OCI-LY7 (cell line): ENCODE measurements at regions not wholly inside any gene's neighbourhood (a gene's known extent, or its start where the extent isn't known, plus 50 kb on each side); places are given as distances from the start of the nearest gene placed in this dataset.

Experiments used
- BruUV-seq: library from RNA; stranded (reverse); fragments of 400-500 nt; replicated peaks from 2 replicates; lab custom pipeline; 2021; lab: Mats Ljungman, UMichigan
- CTCF ChIA-PET: fragments of 300-600 bp; sonication (Branson Sonifier 250); formaldehyde crosslinking; loops from one replicate; lab custom pipeline; 2022; ENCODE audit warnings: antibody characterized with exemption; ENCODE audit not compliant: unreplicated experiment; lab: Charles Lee
- POLR2A ChIA-PET: fragments of 300-600 bp; sonication (Branson Sonifier 250); formaldehyde crosslinking; loops from one replicate; lab custom pipeline; 2022; ENCODE audit warnings: antibody characterized with exemption; lab: Charles Lee
- DNase-seq: peaks from one replicate; pipeline ENCODE4 v3.0.0-alpha.2; 2015; ENCODE audit warnings: low spot score
- H2AFZ ChIP-seq: fragments of 200-600 bp; sonication (generic), shearing (Covaris generic); 2 replicates; pipeline ENCODE4 v1.6.1; 2014; ENCODE audit warnings: mild to moderate bottlenecking, antibody characterized with exemption, low read length, moderate library complexity
- H3K27ac ChIP-seq: fragments of 200-600 bp; sonication (generic); 2 replicates; pipeline ENCODE4 v1.5.1; 2014; ENCODE audit warnings: mixed run types, low read depth, mild to moderate bottlenecking, moderate library complexity, low read length, inconsistent platforms; ENCODE audit not compliant: poor library complexity, severe bottlenecking
- H3K36me3 ChIP-seq: fragments of 200-600 bp; sonication (generic); 2 replicates; pipeline ENCODE4 v1.6.1; 2014; ENCODE audit warnings: mild to moderate bottlenecking, antibody characterized with exemption, low read length, moderate library complexity, mixed read lengths; ENCODE audit not compliant: insufficient read depth
- H3K4me1 ChIP-seq: fragments of 200-600 bp; sonication (generic); 2 replicates; pipeline ENCODE4 v1.5.1; 2014; ENCODE audit warnings: mild to moderate bottlenecking, low read length; ENCODE audit not compliant: insufficient read depth, poor library complexity, severe bottlenecking
- H3K4me2 ChIP-seq: fragments of 200-600 bp; sonication (generic); 2 replicates; pipeline ENCODE4 v1.6.1; 2014; ENCODE audit warnings: mild to moderate bottlenecking, low read length
- H3K4me3 ChIP-seq: fragments of 200-600 bp; sonication (generic); 2 replicates; pipeline ENCODE4 v1.5.1; 2014; ENCODE audit warnings: mild to moderate bottlenecking, low read depth, low read length; ENCODE audit not compliant: poor library complexity, severe bottlenecking
- H3K79me2 ChIP-seq: fragments of 200-600 bp; sonication (generic); 2 replicates; pipeline ENCODE4 v1.6.1; 2016; ENCODE audit warnings: low read depth, mild to moderate bottlenecking, low read length, moderate library complexity, mixed read lengths; ENCODE audit not compliant: insufficient read depth
- H3K9me2 ChIP-seq: fragments of 200-600 bp; sonication (generic); 2 replicates; pipeline ENCODE4 v1.6.1; 2016; ENCODE audit warnings: mild to moderate bottlenecking, low read length, mixed read lengths; ENCODE audit not compliant: insufficient read depth
- H3K9me3 ChIP-seq: fragments of 200-600 bp; sonication (generic); 2 replicates; pipeline ENCODE4 v1.6.1; 2014; ENCODE audit warnings: mild to moderate bottlenecking, mixed run types, low read length, mixed read lengths
- H4K20me1 ChIP-seq: fragments of 200-600 bp; sonication (generic); 2 replicates; pipeline ENCODE4 v1.6.1; 2014; ENCODE audit warnings: mild to moderate bottlenecking, antibody characterized with exemption, low read length, moderate library complexity, mixed read lengths; ENCODE audit not compliant: insufficient read depth
- EZH2phosphoT487 ChIP-seq: fragments of 200-600 bp; sonication (generic); IDR thresholded peaks from 2 replicates; pipeline ENCODE4 v1.6.1; 2018; ENCODE audit warnings: low read depth, borderline replicate concordance, mild to moderate bottlenecking, mixed run types, antibody characterized with exemption, low read length, moderate library complexity, mixed read lengths
- intact Hi-C: fragments of 100-400 bp; cut with micrococcal nuclease; formaldehyde crosslinking; loops from one replicate; pipeline ENCODE4 v1.10.0; 2022; ENCODE audit not compliant: unreplicated experiment
- TF ChIP-seq, protein P1 (sequence below): fragments of 200-600 bp; sonication (generic); conservative IDR thresholded peaks from 2 replicates; pipeline ENCODE4 v1.5.1; 2014; ENCODE audit warnings: mild to moderate bottlenecking, antibody characterized with exemption, low read length, moderate library complexity, mixed read lengths

DNA sequence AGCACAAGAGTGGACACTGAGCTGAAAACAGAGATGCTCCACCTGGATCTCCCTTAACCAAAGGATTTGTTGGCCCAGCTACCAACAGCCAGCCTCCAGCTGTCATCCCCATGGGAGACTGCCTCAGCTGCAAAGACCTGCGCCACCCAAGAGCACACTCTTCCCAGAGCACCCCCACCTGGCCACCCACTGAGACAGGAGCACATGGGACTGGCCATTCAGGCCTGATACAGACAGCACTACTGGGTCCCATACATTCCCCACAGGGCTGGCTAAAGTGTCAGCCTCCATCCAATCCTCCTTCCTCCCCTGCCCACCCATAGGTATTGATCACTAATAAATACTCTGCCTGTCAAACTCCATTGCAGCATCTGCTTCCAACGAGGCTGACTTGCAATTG lies 241.5 kb downstream of the BCL11B start:
- H3K27ac ChIP-seq = no peak overlapping the region
- no peak for DNase-seq

GRCh38 chr14:99032759-99033158 lies 239.2 kb downstream of the BCL11B start:
- no TSS peak for BruUV-seq
- intact Hi-C loops = no loop called here
- CTCF ChIA-PET = no interaction called here
- Histone ChIP-seq H3K4me1 (no peaks in the 10 kb centered on the region), H3K9me2 (no peaks in the 10 kb centered on the region), H2AFZ (no peak overlapping the region), H3K27ac (no peak overlapping the region), H3K36me3 (no peaks in the 10 kb centered on the region), H3K4me3 (no peak overlapping the region), H3K79me2 (no peaks in the 10 kb centered on the region), H4K20me1 (no peaks in the 10 kb centered on the region), H3K4me2 (no peak overlapping the region), H3K9me3 (no peaks in the 10 kb centered on the region)
- POLR2A ChIA-PET = no interaction called here
- TF ChIP-seq EZH2phosphoT487 = no peak
- TF ChIP-seq, protein P1, sequence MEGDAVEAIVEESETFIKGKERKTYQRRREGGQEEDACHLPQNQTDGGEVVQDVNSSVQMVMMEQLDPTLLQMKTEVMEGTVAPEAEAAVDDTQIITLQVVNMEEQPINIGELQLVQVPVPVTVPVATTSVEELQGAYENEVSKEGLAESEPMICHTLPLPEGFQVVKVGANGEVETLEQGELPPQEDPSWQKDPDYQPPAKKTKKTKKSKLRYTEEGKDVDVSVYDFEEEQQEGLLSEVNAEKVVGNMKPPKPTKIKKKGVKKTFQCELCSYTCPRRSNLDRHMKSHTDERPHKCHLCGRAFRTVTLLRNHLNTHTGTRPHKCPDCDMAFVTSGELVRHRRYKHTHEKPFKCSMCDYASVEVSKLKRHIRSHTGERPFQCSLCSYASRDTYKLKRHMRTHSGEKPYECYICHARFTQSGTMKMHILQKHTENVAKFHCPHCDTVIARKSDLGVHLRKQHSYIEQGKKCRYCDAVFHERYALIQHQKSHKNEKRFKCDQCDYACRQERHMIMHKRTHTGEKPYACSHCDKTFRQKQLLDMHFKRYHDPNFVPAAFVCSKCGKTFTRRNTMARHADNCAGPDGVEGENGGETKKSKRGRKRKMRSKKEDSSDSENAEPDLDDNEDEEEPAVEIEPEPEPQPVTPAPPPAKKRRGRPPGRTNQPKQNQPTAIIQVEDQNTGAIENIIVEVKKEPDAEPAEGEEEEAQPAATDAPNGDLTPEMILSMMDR = no peak
- DNase-seq = no peak

More for the DNA sequence above, 241.5 kb downstream of the BCL11B start:
- no peaks in the 10 kb centered on the region for H4K20me1 ChIP-seq
- no peak overlapping the region for H2AFZ ChIP-seq
- BruUV-seq = no TSS peak
- intact Hi-C loops = no loop called here
- H3K9me3 ChIP-seq = peaks cover 11% of the 10 kb centered on the region; the same call in 1 of the 2 replicates
- H3K4me2 ChIP-seq = no peak overlapping the region
- peaks cover 5% of the 10 kb centered on the region for H3K4me1 ChIP-seq
- H3K9me2 ChIP-seq = no peaks in the 10 kb centered on the region
- ChIA-PET POLR2A (no interaction called here), CTCF (no interaction called here)
- H3K36me3 ChIP-seq = no peaks in the 10 kb centered on the region
- H3K79me2 ChIP-seq = no peaks in the 10 kb centered on the region
- no peak overlapping the region for H3K4me3 ChIP-seq
- TF ChIP-seq, protein P1 = no peak
- no peak for TF ChIP-seq EZH2phosphoT487

DNA sequence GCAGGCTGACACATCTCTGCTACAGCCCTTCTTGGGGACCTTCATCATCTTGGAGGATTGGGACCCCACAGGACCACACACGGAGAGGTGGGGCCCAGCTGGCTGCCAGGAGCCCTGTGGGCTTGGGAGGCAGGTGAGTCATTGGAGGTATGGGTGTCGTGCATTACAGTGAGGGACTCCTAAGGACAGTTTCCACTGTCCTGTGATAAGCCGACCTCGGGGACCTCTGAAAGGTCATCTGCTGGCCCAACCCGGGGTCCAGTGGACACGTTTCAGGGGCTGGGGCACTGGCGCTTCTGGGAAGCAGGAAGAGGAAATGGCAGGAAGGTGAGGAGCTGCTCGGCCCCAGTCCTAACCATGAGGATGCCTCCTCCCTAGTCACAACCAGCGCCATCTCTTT lies 238.0 kb downstream of the BCL11B start:
- intact Hi-C loops = no loop called here
- H3K9me3 ChIP-seq = no peaks in the 10 kb centered on the region
- H3K79me2 ChIP-seq = no peaks in the 10 kb centered on the region
- H3K36me3 ChIP-seq = no peaks in the 10 kb centered on the region
- CTCF ChIA-PET = no interaction called here
- H2AFZ ChIP-seq = no peak overlapping the region
- DNase-seq = no peak
- no peaks in the 10 kb centered on the region for H3K4me1 ChIP-seq
- no peak for TF ChIP-seq EZH2phosphoT487
- TF ChIP-seq, protein P1 = no peak
- H3K4me2 ChIP-seq = no peak overlapping the region
- H3K4me3 ChIP-seq = no peak overlapping the region
- H3K9me2 ChIP-seq = no peaks in the 10 kb centered on the region
- POLR2A ChIA-PET = no interaction called here
- H4K20me1 ChIP-seq = no peaks in the 10 kb centered on the region
- H3K27ac ChIP-seq = no peak overlapping the region
- no TSS peak for BruUV-seq
